ENCODE measurements at regions not wholly inside any gene's neighbourhood (a gene's known extent, or its start where the extent isn't known, plus 50 kb on each side); places are given as distances from the start of the nearest gene placed in this dataset.
"Not testable (repeated sequence)": the region's sequence is repeated elsewhere in the genome, so short reads cannot be mapped to it uniquely, and the experiment has no call there.

DNA sequence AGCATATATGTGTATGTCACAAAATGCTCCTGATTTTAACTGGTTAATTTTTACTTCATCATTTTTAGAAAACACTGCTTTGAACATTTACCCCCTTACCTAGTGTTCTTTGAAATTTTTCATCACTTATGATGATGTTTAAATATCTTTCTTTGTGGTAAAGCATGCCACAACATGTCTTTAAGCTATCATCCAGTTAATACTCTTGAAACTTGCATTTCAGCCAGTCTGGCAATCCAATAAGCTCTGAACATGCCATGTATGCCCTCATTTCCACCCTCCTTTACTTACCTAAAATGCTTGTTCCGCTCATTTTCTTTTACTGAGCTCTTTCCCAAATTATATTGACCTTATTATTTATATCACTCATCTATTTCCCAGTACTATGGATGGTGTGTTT lies 581.2 kb downstream of the RAPGEF2 start:
- peaks cover 9% of the 10 kb centered on the region; the same call in 1 of the 2 replicates for H3K4me1 ChIP-seq (ENCODE audit: insufficient read depth, low read length)
- no peak overlapping the region for H3K9ac ChIP-seq (ENCODE audit: low read depth, low read length)
- H3K9me3 ChIP-seq (ENCODE audit: insufficient read depth, low read depth, low read length): no peaks in the 10 kb centered on the region
- H3K36me3 ChIP-seq (ENCODE audit: insufficient read depth, low read depth, low read length): no peaks in the 10 kb centered on the region
- H3K27me3 ChIP-seq (ENCODE audit: insufficient read depth, low read length): no peaks in the 10 kb centered on the region
- no peak overlapping the region for H3K27ac ChIP-seq (ENCODE audit: low read length)
- no peak overlapping the region for H3K4me3 ChIP-seq (ENCODE audit: low read length)

DNA sequence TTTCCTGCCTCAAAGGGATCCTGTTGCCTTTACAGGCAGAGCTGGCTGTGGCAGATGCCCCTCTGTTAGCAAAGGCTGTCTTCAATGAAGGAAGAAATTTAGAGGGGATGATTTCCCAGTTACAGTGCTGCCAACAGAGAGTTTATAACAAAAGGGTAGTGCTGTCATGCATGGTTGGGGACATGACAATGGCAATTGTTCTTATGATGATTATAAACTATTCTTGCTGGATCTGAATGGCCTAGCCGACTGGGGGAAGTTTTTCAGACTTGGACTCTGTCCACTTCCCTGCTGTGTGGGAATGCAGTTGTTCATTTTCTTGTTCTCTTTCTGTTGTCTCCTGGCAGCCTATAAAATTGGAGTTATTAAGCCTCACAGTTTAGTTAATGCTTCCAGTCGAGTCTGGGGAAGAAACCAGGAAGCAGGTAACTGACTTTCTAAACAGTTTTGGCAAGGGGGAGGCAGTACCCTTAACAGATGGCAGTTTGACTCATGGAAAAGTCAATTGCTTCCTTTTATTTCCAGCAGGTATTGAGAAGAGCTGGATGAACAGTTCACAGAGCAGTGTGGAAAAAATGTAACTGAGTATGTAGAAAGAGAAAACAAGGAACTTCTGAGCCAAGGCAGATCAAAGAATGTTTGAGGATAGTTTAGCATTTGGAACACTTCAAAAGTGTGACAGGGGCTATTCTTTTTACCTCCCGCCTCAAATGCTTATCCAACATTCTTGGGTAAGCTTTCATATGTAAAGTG lies 582.6 kb downstream of the RAPGEF2 start:
- Histone ChIP-seq H3K4me3 (ENCODE audit: low read length) (no peak overlapping the region), H3K27me3 (ENCODE audit: insufficient read depth, low read length) (no peaks in the 10 kb centered on the region), H3K36me3 (ENCODE audit: insufficient read depth, low read depth, low read length) (no peaks in the 10 kb centered on the region), H3K27ac (ENCODE audit: low read length) (no peak overlapping the region), H3K9me3 (ENCODE audit: insufficient read depth, low read depth, low read length) (no peaks in the 10 kb centered on the region), H3K9ac (ENCODE audit: low read depth, low read length) (no peak overlapping the region), H3K4me1 (ENCODE audit: insufficient read depth, low read length) (peaks cover 9% of the 10 kb centered on the region; the same call in 1 of the 2 replicates)

DNA sequence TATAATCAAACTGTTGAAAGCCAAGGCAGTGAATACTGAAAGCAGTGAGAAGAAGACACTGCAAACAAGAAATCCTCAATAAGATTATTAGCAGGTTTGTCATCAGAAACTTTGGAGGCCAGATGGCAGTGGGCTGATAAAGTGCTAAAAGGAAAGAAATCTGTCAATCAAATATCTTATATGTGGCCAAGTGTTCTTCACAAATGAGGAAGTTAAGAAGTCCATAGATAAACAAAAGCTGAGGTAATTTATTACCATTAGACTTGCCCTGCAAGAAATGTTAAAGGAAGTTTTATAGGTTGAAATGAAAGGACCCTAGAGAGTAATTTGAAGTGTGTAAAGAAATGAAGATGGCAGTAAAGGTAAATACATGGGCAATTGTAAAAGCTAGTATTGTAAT lies 586.6 kb downstream of the RAPGEF2 start:
- no peaks in the 10 kb centered on the region for H3K36me3 ChIP-seq (ENCODE audit: insufficient read depth, low read depth, low read length)
- no peak overlapping the region for H3K4me3 ChIP-seq (ENCODE audit: low read length)
- peaks cover 9% of the 10 kb centered on the region; the same call in 1 of the 2 replicates for H3K4me1 ChIP-seq (ENCODE audit: insufficient read depth, low read length)
- no peak overlapping the region for H3K9ac ChIP-seq (ENCODE audit: low read depth, low read length)
- H3K27me3 ChIP-seq (ENCODE audit: insufficient read depth, low read length): no peaks in the 10 kb centered on the region
- H3K9me3 ChIP-seq (ENCODE audit: insufficient read depth, low read depth, low read length): peaks cover 5% of the 10 kb centered on the region
- H3K27ac ChIP-seq (ENCODE audit: low read length): no peak overlapping the region

DNA sequence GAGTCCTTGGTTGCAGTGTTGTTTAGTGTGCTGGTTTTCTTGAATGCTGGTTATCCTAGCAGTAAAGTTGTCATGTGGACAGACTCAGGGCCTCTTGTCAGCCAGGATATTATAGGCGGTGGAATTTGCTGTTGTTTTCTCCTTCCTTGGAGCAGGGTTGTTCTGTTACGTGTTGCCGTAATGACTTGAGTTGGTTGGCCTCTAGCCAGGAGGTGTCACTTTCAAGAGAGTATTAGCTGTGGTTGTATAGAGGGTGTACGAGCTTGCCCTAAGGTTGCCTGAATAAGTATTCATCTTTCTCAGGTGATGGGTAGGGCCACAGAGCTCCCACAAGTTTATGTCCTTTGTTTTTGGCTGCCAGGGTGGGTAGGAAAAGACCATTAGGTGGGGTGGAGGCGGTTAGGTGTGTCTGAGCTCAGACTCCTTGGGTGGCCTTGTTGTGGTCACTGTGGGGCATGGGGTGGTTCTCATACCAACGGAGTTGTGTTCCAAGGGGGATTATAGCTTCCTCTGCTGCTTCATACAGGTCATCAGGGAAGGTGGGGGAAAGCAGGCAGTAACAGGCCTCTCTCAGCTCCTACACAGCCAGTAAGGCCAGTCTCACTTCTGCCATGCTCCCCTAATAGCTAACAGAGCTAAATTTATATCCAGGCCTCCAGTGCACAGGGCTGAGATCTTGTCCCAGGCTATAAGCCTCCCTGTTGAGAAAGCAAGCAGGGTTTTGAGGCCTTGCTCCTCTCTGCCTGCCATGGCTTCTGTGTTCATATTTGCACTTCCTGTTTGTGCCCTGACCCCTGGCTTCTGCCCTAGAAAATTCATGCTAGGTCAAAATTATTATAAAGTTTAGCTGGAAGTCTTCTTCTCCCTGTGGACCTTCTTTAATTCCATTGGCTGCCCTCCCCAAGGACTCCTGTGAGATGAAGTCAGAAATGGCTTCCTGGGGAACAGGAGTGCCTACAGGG lies 594.7 kb downstream of the RAPGEF2 start:
- Histone ChIP-seq H3K27me3 (ENCODE audit: insufficient read depth, low read length) (no peaks in the 10 kb centered on the region), H3K27ac (ENCODE audit: low read length) (no peak overlapping the region), H3K9me3 (ENCODE audit: insufficient read depth, low read depth, low read length) (no peaks in the 10 kb centered on the region; the same call in 1 of the 2 replicates), H3K9ac (ENCODE audit: low read depth, low read length) (no peak overlapping the region), H3K4me3 (ENCODE audit: low read length) (no peak overlapping the region), H3K4me1 (ENCODE audit: insufficient read depth, low read length) (no peaks in the 10 kb centered on the region), H3K36me3 (ENCODE audit: insufficient read depth, low read depth, low read length) (no peaks in the 10 kb centered on the region)

DNA sequence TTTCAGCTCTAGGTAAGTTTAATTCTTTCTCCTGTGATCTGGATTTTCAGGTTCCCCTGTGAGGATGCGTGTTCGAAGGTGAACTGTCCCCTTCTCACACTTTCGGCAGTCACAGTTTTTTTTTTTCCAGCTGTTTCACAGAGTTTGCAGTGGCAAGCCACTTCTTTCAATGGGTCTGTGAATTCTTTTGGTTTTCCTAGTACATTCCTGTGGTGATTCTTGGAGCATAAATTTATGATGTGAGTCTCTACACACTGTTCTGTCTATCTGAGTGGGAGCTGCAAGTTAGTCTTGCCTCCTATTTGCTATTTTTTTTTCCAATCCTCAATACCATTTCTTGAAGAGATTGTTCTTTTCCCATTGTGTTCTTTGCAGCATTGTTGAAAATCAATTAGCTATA lies 595.5 kb downstream of the RAPGEF2 start:
- no peaks in the 10 kb centered on the region for H3K36me3 ChIP-seq (ENCODE audit: insufficient read depth, low read depth, low read length)
- H3K27me3 ChIP-seq (ENCODE audit: insufficient read depth, low read length): no peaks in the 10 kb centered on the region
- no peaks in the 10 kb centered on the region for H3K4me1 ChIP-seq (ENCODE audit: insufficient read depth, low read length)
- H3K27ac ChIP-seq (ENCODE audit: low read length): no peak overlapping the region
- H3K9me3 ChIP-seq (ENCODE audit: insufficient read depth, low read depth, low read length): no peaks in the 10 kb centered on the region; the same call in 1 of the 2 replicates
- no peak overlapping the region for H3K4me3 ChIP-seq (ENCODE audit: low read length)
- no peak overlapping the region for H3K9ac ChIP-seq (ENCODE audit: low read depth, low read length)

DNA sequence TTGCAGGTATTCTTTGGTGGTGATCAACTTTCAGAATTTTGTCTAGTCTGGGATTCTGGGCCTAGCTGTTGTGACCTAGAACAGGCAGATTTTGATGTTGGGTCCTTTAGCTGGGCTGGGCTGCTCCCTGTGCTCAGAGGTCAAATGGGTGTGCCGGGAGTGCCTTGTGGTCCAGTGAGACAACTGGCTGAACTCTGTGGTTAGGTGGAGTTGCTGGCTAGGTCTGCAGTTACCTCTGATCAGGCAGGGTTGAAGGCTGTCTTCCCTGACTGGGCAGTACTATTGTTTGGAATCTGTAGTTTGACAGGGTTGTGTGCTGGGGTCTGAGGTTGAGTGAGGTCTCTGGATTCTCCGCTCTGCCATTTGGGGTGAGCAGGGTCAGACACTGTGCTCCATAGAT lies 599.3 kb downstream of the RAPGEF2 start:
- Histone ChIP-seq H3K9ac (ENCODE audit: low read depth, low read length) (no peak overlapping the region), H3K36me3 (ENCODE audit: insufficient read depth, low read depth, low read length) (no peaks in the 10 kb centered on the region), H3K27me3 (ENCODE audit: insufficient read depth, low read length) (no peaks in the 10 kb centered on the region), H3K4me3 (ENCODE audit: low read length) (no peak overlapping the region), H3K4me1 (ENCODE audit: insufficient read depth, low read length) (no peaks in the 10 kb centered on the region), H3K27ac (ENCODE audit: low read length) (no peak overlapping the region), H3K9me3 (ENCODE audit: insufficient read depth, low read depth, low read length) (no peaks in the 10 kb centered on the region; the same call in 1 of the 2 replicates)

DNA sequence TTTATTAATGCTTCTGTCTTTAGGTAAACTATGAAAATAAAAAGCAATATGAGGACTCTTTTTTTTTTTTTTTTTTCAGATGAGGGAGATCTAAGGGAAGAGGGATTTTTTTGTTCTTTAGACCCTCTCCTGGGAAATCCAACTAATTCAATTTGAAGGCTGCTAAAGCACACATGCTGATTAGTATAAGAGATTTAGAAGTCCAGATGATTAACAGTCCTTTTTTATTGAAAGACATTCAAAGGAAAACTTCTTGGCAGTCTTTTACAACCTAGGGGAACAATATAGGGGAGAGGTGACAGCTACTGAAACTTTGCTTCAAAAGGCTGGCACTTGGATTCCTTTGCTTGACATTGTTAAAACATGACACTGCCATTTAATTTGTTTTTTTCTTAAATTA lies 602.5 kb downstream of the RAPGEF2 start:
- no peaks in the 10 kb centered on the region for H3K36me3 ChIP-seq (ENCODE audit: insufficient read depth, low read depth, low read length)
- no peaks in the 10 kb centered on the region for H3K27me3 ChIP-seq (ENCODE audit: insufficient read depth, low read length)
- no peak overlapping the region for H3K4me3 ChIP-seq (ENCODE audit: low read length)
- H3K4me1 ChIP-seq (ENCODE audit: insufficient read depth, low read length): no peaks in the 10 kb centered on the region
- no peak overlapping the region for H3K9ac ChIP-seq (ENCODE audit: low read depth, low read length)
- H3K27ac ChIP-seq (ENCODE audit: low read length): no peak overlapping the region
- no peaks in the 10 kb centered on the region; the same call in 1 of the 2 replicates for H3K9me3 ChIP-seq (ENCODE audit: insufficient read depth, low read depth, low read length)

DNA sequence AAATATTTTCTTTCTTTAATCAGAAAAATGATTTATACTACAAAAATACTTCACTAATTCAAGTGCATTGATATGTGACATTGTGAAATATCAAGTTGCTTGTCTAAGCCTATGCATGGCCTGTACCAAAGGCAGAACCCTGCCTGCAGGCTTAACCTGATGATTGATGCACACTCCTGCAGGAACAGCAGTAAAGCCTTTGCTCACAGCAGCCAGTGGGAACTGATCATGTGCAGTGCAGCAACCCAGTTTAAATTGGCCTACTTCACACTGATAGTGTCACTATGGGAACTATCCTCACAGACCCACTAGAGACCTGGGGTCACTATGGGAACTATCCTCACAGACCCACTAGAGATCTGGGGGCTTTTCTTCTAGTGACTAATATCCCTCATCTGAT lies 603.8 kb downstream of the RAPGEF2 start:
- no peak overlapping the region for H3K9ac ChIP-seq (ENCODE audit: low read depth, low read length)
- no peaks in the 10 kb centered on the region for H3K36me3 ChIP-seq (ENCODE audit: insufficient read depth, low read depth, low read length)
- H3K27me3 ChIP-seq (ENCODE audit: insufficient read depth, low read length): no peaks in the 10 kb centered on the region
- no peak overlapping the region for H3K27ac ChIP-seq (ENCODE audit: low read length)
- no peaks in the 10 kb centered on the region for H3K9me3 ChIP-seq (ENCODE audit: insufficient read depth, low read depth, low read length)
- H3K4me3 ChIP-seq (ENCODE audit: low read length): no peak overlapping the region
- H3K4me1 ChIP-seq (ENCODE audit: insufficient read depth, low read length): no peaks in the 10 kb centered on the region

DNA sequence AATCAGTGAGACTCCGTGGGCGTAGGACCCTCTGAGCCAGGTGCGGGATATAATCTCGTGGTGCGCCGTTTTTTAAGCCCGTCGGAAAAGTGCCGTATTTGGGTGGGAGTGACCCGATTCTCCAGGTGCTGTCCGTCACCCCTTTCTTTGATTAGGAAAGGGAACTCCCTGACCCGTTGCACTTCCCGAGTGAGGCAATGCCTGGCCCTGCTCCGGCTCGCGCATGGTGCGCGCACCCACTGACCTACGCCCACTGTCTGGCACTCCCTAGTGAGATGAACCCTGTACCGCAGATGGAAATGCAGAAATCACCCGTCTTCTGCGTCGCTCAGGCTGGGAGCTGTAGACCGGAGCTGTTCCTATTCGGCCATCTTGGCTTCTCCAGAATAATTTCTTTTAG lies 612.3 kb downstream of the RAPGEF2 start:
- H3K36me3 ChIP-seq (ENCODE audit: insufficient read depth, low read depth, low read length); H3K9me3 ChIP-seq (ENCODE audit: insufficient read depth, low read depth, low read length); H3K27me3 ChIP-seq (ENCODE audit: insufficient read depth, low read length); H3K27ac ChIP-seq (ENCODE audit: low read length); H3K4me1 ChIP-seq (ENCODE audit: insufficient read depth, low read length); H3K9ac ChIP-seq (ENCODE audit: low read depth, low read length); H3K4me3 ChIP-seq (ENCODE audit: low read length): not testable (repeated sequence)

DNA sequence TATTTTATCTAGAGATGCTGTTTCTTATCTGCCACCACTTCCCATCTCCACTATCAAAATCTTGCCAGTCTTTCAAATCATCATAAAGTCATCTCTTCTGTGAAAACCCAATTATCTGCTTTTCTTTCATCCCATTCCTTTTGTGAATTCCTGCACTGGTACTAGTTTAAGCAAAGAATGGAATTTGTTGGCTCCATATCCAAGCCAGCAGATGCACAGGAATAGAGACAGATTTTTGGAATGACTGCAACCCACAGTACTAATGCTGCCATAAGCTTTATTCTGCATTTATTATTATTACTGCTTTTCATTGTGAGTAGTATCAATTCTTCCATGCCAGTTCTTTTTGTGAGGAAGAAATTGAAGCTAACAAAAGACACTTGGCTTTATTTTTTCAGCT lies 616.7 kb downstream of the RAPGEF2 start:
- no peaks in the 10 kb centered on the region; the same call in 1 of the 2 replicates for H3K9me3 ChIP-seq (ENCODE audit: insufficient read depth, low read depth, low read length)
- no peak overlapping the region for H3K9ac ChIP-seq (ENCODE audit: low read depth, low read length)
- H3K4me3 ChIP-seq (ENCODE audit: low read length): no peak overlapping the region
- no peaks in the 10 kb centered on the region for H3K27me3 ChIP-seq (ENCODE audit: insufficient read depth, low read length)
- no peak overlapping the region for H3K27ac ChIP-seq (ENCODE audit: low read length)
- H3K36me3 ChIP-seq (ENCODE audit: insufficient read depth, low read depth, low read length): no peaks in the 10 kb centered on the region
- no peaks in the 10 kb centered on the region for H3K4me1 ChIP-seq (ENCODE audit: insufficient read depth, low read length)

DNA sequence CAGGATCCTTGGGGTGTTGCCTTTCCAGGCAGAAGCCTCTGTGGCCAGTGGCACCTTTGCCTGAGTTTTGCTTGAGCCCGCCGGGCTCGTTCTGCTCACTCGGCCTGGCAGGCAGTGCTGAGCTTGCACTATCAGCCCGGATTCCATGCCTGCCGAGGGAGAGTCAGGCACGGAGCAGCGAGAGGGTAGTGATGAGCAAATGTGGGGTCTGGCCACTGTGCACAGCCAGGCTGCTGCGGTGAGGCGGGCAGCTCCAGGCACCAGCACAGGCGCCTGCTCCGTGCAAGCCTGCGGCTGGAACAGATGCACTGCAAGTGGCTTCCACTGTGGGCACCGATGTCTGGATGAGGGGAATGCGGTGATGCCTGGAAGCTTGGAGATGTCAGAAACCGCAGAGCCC lies 619.2 kb downstream of the RAPGEF2 start:
- no peaks in the 10 kb centered on the region for H3K9me3 ChIP-seq (ENCODE audit: insufficient read depth, low read depth, low read length)
- H3K27ac ChIP-seq (ENCODE audit: low read length): no peak overlapping the region
- no peaks in the 10 kb centered on the region for H3K27me3 ChIP-seq (ENCODE audit: insufficient read depth, low read length)
- H3K4me1 ChIP-seq (ENCODE audit: insufficient read depth, low read length): no peaks in the 10 kb centered on the region
- H3K36me3 ChIP-seq (ENCODE audit: insufficient read depth, low read depth, low read length): no peaks in the 10 kb centered on the region
- no peak overlapping the region for H3K4me3 ChIP-seq (ENCODE audit: low read length)
- H3K9ac ChIP-seq (ENCODE audit: low read depth, low read length): no peak overlapping the region

DNA sequence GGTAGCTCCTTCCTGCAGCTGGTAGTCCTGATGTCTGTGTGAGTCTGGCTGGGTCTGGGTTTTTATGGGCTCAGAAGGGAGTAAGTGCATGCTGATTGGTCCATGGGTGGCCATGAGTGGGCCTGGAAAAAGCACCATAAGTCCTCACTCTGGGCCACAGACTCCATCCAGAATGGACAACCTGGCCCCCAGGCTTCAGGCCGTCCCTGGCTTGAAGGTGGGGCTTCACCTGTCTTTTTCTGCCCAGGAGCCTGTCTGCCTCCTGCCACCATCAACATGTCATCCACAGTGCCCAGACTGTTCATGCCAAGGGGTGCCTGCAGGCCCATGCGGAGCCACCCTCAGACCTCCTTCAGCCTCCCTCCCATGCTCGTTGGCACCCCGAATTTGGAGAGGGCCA lies 620.0 kb downstream of the RAPGEF2 start:
- Histone ChIP-seq H3K9ac (ENCODE audit: low read depth, low read length) (no peak overlapping the region), H3K4me1 (ENCODE audit: insufficient read depth, low read length) (no peaks in the 10 kb centered on the region), H3K27ac (ENCODE audit: low read length) (no peak overlapping the region), H3K36me3 (ENCODE audit: insufficient read depth, low read depth, low read length) (no peaks in the 10 kb centered on the region), H3K27me3 (ENCODE audit: insufficient read depth, low read length) (no peaks in the 10 kb centered on the region), H3K9me3 (ENCODE audit: insufficient read depth, low read depth, low read length) (no peaks in the 10 kb centered on the region), H3K4me3 (ENCODE audit: low read length) (no peak overlapping the region)
